CD14-positive monocyte (primary cell): ENCODE measurements at regions not wholly inside any gene's neighbourhood (a gene's known extent, or its start where the extent isn't known, plus 50 kb on each side); places are given as distances from the start of the nearest gene placed in this dataset.

Experiments
- DNase-seq, 3 donors: peaks; one replicate each; pipeline ENCODE4 v3.0.0-alpha.2; 2011 to 2022
- H2AFZ ChIP-seq: 2 replicates; pipeline ENCODE4 v1.6.0; 2012; ENCODE audit warnings: mild to moderate bottlenecking, low read depth, low read length, inconsistent platforms; ENCODE audit not compliant: insufficient read depth, poor library complexity, severe bottlenecking
- H3K27ac ChIP-seq, 2 donors: 1 replicate in 1 of 2; 2 replicates in 1 of 2; pipeline ENCODE4 v1.5.1; 2012 to 2013; ENCODE audit warnings: low read length in 2 of 2, control low read depth in 1 of 2, inconsistent platforms in 1 of 2, low read depth in 1 of 2, mild to moderate bottlenecking in 1 of 2
- H3K27me3 ChIP-seq, 2 donors: one replicate each; pipeline versions ENCODE4 v1.6.0 to v1.6.1; 2011 to 2013; ENCODE audit warnings: low read length in 2 of 2; ENCODE audit not compliant: control insufficient read depth in 2 of 2, insufficient read depth in 2 of 2
- H3K36me3 ChIP-seq, 2 donors: replicated peaks in 1 of 2; 1 replicate in 1 of 2; 2 replicates in 1 of 2; pipeline versions ENCODE4 v1.5.1 to v1.6.1; 2012 to 2013; ENCODE audit warnings: low read length in 2 of 2, control low read depth in 1 of 2, inconsistent platforms in 1 of 2, mild to moderate bottlenecking in 1 of 2; ENCODE audit not compliant: insufficient read depth in 2 of 2, control insufficient read depth in 1 of 2
- H3K4me1 ChIP-seq, 2 donors: 1 replicate in 1 of 2; 2 replicates in 1 of 2; pipeline versions ENCODE4 v1.5.1 to v1.6.1; 2012 to 2013; ENCODE audit warnings: low read length in 2 of 2, control low read depth in 1 of 2, inconsistent platforms in 1 of 2, mild to moderate bottlenecking in 1 of 2, moderate library complexity in 1 of 2; ENCODE audit not compliant: insufficient read depth in 2 of 2, control insufficient read depth in 1 of 2
- H3K4me2 ChIP-seq: replicated peaks from 2 replicates; pipeline ENCODE3; 2012; ENCODE audit warnings: low read length, moderate library complexity, mild to moderate bottlenecking; ENCODE audit not compliant: poor library complexity, severe bottlenecking; ENCODE audit errors: extremely low read depth
- H3K4me3 ChIP-seq, 3 experiments: fragments of 200-600 bp in 1 of 3; sonication (generic) in 1 of 3; replicated peaks in 1 of 3; 1 replicate in 2 of 3; 2 replicates in 1 of 3; pipeline ENCODE4 v1.5.1; 2011 to 2013; ENCODE audit warnings: low read length in 3 of 3, mild to moderate bottlenecking in 3 of 3, control low read depth in 2 of 3, low read depth in 2 of 3, inconsistent platforms in 1 of 3, moderate library complexity in 1 of 3
- H3K79me2 ChIP-seq: 2 replicates; pipeline ENCODE4 v1.6.0; 2012; ENCODE audit warnings: mild to moderate bottlenecking, control low read depth, inconsistent platforms, low read length, moderate library complexity; ENCODE audit not compliant: insufficient read depth
- H3K9ac ChIP-seq: 2 replicates; pipeline ENCODE4 v1.6.0; 2017; ENCODE audit warnings: low read length, mild to moderate bottlenecking; ENCODE audit not compliant: insufficient read depth, poor library complexity, severe bottlenecking
- H3K9me3 ChIP-seq, 2 donors: replicated peaks in 1 of 2; 1 replicate in 1 of 2; 2 replicates in 1 of 2; pipeline versions ENCODE4 v1.5.1 to v1.6.1; 2012 to 2013; ENCODE audit warnings: low read length in 2 of 2, control low read depth in 1 of 2; ENCODE audit not compliant: control insufficient read depth in 1 of 2, insufficient read depth in 1 of 2
- H4K20me1 ChIP-seq: 2 replicates; pipeline ENCODE4 v1.6.0; 2012; ENCODE audit warnings: mild to moderate bottlenecking, low read length, control low read depth, moderate library complexity; ENCODE audit not compliant: insufficient read depth
- H3K27ac Mint-ChIP-seq, 7 donors: one replicate each; pipeline ENCODE4 v1.8.0; 2020; ENCODE audit warnings: mild to moderate bottlenecking in 7 of 7, mixed read lengths in 7 of 7, moderate library complexity in 6 of 7, inconsistent platforms in 2 of 7
- H3K27me3 Mint-ChIP-seq, 3 donors: one replicate each; pipeline ENCODE4 v1.8.0; 2021 to 2022; ENCODE audit warnings: low read depth in 3 of 3, mild to moderate bottlenecking in 3 of 3, mixed read lengths in 3 of 3, moderate library complexity in 3 of 3, inconsistent platforms in 1 of 3
- H3K36me3 Mint-ChIP-seq, 2 donors: one replicate each; pipeline ENCODE4 v1.8.0; 2020; ENCODE audit warnings: mixed read lengths in 2 of 2, inconsistent platforms in 1 of 2, mild to moderate bottlenecking in 1 of 2
- H3K4me1 Mint-ChIP-seq: one replicate; pipeline ENCODE4 v1.8.0; 2020; ENCODE audit warnings: mild to moderate bottlenecking, mixed read lengths
- H3K4me3 Mint-ChIP-seq, 2 donors: one replicate each; pipeline ENCODE4 v1.8.0; 2020; ENCODE audit warnings: mild to moderate bottlenecking in 2 of 2, mixed read lengths in 2 of 2, moderate library complexity in 1 of 2
- H3K9me3 Mint-ChIP-seq, 7 donors: one replicate each; pipeline ENCODE4 v1.8.0; 2020 to 2022; ENCODE audit warnings: mixed read lengths in 7 of 7, mild to moderate bottlenecking in 6 of 7, moderate library complexity in 6 of 7, inconsistent platforms in 2 of 7
- CTCF ChIP-seq: fragments of 200-600 bp; IDR thresholded peaks from one replicate; pipeline ENCODE4 v1.8.0; 2022; ENCODE audit warnings: antibody characterized with exemption, mild to moderate bottlenecking
- WGBS: methylation state at CpG from one replicate; pipeline ENCODE4 v1.1.5; 2013; ENCODE audit warnings: missing lambda C conversion rate; ENCODE audit not compliant: insufficient coverage; 5-methylcytosine and 5-hydroxymethylcytosine counted together
- intact Hi-C, 2 donors: fragments of 100-400 bp; cut with micrococcal nuclease; formaldehyde crosslinking; loops; one replicate each; pipeline versions ENCODE4 v1.15.0 to v1.15.1; 2023

DNA sequence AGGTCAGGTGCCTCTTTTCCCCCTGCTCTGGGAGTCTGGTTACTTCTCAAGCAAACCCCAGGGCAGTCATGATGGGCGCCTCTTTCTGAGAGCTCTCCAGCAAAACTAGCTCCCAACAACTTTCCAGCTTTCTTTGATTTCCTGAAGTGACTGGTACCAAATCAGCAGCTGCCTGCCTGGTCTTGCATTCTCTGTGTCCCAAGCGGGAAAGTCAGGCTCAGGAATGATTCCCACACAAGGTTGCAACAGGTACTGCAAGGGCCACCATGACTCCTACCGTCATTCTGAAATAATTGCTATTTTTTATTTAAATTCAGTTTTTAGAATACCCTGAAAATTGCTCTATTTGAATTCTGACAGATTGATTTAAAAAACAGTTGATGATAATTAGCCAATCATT, 658.7 kb downstream of the SQOR start:
- H3K36me3 ChIP-seq, result no peaks in the 10 kb centered on the region
- H3K9me3 ChIP-seq, result peaks cover 5 to 6% of the 10 kb centered on the region in 2 donors
- no peak overlapping the region for H2AFZ ChIP-seq
- no peak overlapping the region for H3K9ac ChIP-seq
- no peaks in the 10 kb centered on the region for H3K27me3 ChIP-seq
- Mint-ChIP-seq H3K4me3 (no peak overlapping the region), H3K27me3 (peaks cover 1 to 3% (median 2%) of the 10 kb centered on the region in 3 donors), H3K27ac (no peak overlapping the region), H3K36me3 (no peaks in the 10 kb centered on the region), H3K4me1 (peaks cover 3% of the 10 kb centered on the region), H3K9me3 (peaks cover 3 to 16% (median 8%) of the 10 kb centered on the region in 7 donors)
- no peak overlapping the region for H3K4me3 ChIP-seq
- H3K79me2 ChIP-seq, result no peaks in the 10 kb centered on the region
- no peak for TF ChIP-seq CTCF
- DNase-seq, result no peak
- H3K4me2 ChIP-seq, result no peak overlapping the region
- no peaks in the 10 kb centered on the region for H4K20me1 ChIP-seq
- WGBS, result 100% methylated on average over 1 of the region's 3 CpGs
- no peaks in the 10 kb centered on the region for H3K4me1 ChIP-seq
- intact Hi-C loops, result no loop called here
- no peak overlapping the region for H3K27ac ChIP-seq

DNA sequence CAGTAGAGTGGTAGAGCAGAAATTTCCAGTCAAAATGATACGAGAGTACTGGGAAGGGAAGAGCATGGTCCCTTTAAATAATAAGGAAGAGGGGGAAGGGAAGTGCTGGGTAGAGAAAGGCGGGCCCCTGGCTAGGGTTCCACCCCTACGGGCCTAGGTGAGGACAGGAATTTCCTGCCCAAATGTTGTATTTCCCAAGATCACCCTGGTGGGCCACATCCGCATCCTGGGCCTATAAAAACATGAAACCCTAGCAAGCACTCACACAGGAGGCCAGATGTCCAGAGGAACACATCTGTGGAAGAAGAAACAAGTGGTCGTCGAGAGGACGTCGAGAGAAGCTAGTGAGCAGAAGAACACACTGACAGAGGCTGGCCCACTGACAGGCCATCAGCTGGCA, 661.2 kb downstream of the SQOR start:
- Histone ChIP-seq H3K27me3 (no peaks in the 10 kb centered on the region), H3K4me3 (no peak overlapping the region), H4K20me1 (no peaks in the 10 kb centered on the region), H3K4me2 (no peak overlapping the region), H3K79me2 (no peaks in the 10 kb centered on the region), H3K27ac (no peak overlapping the region), H3K36me3 (no peaks in the 10 kb centered on the region), H2AFZ (no peak overlapping the region), H3K4me1 (no peaks in the 10 kb centered on the region), H3K9ac (no peak overlapping the region), H3K9me3 (no peaks in the 10 kb centered on the region)
- TF ChIP-seq CTCF, result no peak
- H3K4me3 Mint-ChIP-seq, result no peak overlapping the region
- H3K4me1 Mint-ChIP-seq, result peaks cover 3% of the 10 kb centered on the region
- intact Hi-C loops, result no loop called here
- 92% methylated on average over 5 of the region's 8 CpGs for whole genome bisulfite sequencing
- peaks cover 0 to 3% (median 3%) of the 10 kb centered on the region in 3 donors for H3K27me3 Mint-ChIP-seq
- H3K9me3 Mint-ChIP-seq, result peaks cover 0 to 11% (median 2%) of the 10 kb centered on the region in 7 donors
- no peaks in the 10 kb centered on the region for H3K36me3 Mint-ChIP-seq
- no peak for DNase-seq
- no peak overlapping the region for H3K27ac Mint-ChIP-seq
